GM18502 (cell line): ENCODE measurements at regions not wholly inside any gene's neighbourhood (a gene's known extent, or its start where the extent isn't known, plus 50 kb on each side); places are given as distances from the start of the nearest gene placed in this dataset.
"Not testable (repeated sequence)": the region's sequence is repeated elsewhere in the genome, so short reads cannot be mapped to it uniquely, and the experiment has no call there.

Experiments
- ATAC-seq: cut with Tn5 transposase; IDR thresholded peaks from one replicate; pipeline ENCODE4 v1.9.1; 2021; ENCODE audit warnings: mild to moderate bottlenecking; ENCODE audit not compliant: unreplicated experiment, poor library complexity

DNA sequence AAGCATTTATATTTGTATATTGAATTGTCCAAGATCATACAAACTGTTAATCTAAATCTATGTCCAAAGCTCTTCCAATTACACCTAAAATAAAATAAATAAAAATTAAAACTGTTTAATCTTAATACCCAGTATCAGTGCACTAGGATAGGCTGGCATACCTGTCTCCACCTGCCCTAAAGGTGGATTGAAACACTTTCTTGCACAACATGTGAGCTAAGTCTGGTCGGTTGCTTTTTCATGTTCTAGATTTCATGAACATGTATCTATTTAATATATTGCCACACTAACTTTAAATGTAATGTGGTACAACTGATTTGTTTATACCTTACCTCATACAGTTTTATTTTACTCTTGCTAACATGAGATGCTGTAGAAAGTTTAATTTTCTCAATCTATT, 193.0 kb downstream of the VGLL3 start:
- no peak for ATAC-seq

GRCh38 chr3:86794361-86795065, 196.4 kb downstream of the VGLL3 start:
- no peak for ATAC-seq

DNA sequence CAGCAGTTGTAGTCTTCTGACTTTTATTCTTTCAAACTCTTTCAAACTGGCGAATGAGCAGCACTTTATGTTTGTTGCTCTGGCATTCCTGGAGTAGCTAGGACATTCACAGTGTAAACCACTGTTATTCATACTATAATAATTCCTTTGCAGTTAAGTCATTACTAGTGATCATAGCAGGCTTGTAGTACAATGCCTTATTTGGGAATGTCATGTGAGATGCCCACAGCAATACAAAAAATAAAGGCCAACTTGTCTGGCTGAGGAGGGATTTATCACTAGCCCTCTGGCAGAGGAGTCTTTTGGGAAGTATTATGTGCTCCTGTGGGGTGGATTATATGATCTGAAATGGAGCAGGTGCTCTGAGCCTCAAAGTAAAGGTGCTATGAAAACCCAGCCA, 197.2 kb downstream of the VGLL3 start:
- no peak for ATAC-seq

- no peak for ATAC-seq
These were observed 198.6 kb downstream of the VGLL3 start for GRCh38 chr3:86792316-86792715.

DNA sequence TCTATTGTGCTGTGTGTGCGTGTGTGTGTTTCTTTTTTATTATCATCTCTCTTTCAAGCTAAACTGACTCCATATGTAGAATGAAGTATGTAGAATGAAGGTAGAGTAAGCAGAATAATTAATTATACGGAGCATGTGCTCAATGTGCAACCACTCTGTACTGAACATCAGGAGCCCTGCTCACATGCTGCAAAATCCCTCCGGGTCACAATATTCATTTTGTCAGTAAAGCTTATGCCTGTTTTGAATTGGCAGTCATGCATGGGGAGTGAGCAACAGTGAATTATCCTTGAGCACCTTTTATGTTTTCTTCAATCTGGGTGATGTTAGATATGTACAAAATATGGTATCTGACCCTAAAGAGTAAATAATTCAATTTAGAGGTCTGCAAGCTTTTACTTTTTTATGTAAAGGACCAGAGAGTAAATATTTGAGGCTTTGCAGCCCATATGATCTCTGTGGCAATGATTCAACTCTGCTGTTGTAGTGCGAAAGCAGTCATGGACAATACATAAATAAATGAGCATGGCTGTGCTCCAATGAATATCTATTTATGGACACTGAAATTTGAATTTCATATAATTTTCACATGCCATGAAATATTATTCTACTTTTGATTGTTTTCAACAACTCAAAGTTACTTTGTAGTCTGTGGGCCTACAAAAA, 199.9 kb downstream of the VGLL3 start:
- ATAC-seq, result no peak

DNA sequence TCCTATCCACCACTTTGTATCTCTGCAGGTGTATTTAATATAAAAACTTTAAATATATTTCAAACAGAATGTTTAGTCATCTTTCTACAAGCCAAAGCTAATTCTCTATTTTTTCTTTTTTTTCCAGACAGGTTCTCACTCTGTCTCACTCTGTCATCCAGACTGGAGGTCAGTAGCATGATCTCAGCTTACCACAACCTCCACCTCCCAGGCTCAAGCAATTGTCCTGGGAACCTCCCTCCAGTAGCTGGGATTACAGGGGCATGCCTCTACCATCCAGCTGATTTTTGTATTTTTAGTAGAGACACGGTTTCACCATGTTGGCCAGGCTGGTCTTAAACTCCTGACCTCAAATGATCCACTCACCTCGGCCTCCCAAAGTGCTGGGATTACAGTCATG, 202.6 kb downstream of the VGLL3 start:
- no peak for ATAC-seq

DNA sequence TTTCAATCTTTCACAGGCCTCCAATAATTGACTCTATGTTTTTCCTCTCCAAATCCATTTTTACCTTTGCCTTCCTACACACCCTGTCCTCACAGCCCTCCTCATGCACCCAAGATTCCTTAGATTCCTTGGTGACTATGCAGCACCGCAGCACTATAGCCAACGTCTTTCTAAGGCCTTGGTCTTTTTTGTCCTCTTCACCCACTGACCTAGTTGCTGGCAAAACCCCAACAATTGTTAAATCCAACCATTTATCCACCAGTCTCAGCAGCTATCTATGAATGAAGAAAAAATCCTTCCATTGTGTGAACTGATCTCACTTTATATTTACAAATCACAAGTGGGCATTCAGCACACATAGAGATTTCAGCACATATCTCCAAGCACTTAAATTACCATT, 203.9 kb downstream of the VGLL3 start:
- no peak for ATAC-seq

GRCh38 chr3:86785386-86785785, 205.6 kb downstream of the VGLL3 start:
- no peak for ATAC-seq

GRCh38 chr3:86782866-86783265, 208.1 kb downstream of the VGLL3 start:
- ATAC-seq, result no peak

DNA sequence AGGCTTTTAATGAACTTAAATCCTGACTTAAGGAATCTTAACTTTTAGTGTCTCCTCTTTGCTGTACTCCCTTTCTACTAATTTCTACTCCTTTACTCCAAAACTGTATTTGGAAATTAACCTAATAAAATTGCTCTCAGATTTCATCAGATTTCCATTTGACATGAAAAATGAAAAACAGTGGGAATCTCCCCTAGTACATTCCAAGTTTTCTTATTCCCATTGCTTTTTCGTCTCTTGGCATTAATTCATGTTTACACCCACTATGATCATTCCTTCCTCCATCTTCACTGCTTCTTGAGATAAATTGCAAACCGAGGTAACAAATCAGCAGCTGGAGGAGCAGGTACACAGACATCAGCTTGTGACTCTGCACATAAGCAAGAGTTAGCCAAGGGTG, 208.7 kb downstream of the VGLL3 start:
- no peak for ATAC-seq

GRCh38 chr3:86774082-86774691, 216.8 kb downstream of the VGLL3 start:
- no peak for ATAC-seq

DNA sequence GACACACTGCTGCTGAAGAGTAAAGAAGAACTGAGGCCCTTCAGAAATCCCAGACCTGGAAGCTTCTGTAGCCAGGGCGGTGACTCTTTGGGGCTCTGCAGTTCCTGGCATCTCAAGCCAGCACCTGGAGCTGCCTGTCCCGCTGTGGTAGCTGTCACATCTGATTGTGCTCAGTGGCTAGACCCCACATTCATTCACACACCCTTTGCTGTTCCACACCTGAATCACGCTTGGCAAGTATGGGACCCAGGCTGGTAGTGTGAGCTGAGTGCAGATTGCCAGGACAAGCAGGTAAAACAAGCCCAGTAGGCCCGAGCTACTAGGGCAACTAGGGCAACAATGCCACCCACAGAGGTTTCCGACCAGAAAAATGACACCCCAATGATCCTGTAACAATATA, 218.2 kb downstream of the VGLL3 start:
- ATAC-seq, result no peak

GRCh38 chr3:86771741-86772512, 219.0 kb downstream of the VGLL3 start:
- no peak for ATAC-seq

DNA sequence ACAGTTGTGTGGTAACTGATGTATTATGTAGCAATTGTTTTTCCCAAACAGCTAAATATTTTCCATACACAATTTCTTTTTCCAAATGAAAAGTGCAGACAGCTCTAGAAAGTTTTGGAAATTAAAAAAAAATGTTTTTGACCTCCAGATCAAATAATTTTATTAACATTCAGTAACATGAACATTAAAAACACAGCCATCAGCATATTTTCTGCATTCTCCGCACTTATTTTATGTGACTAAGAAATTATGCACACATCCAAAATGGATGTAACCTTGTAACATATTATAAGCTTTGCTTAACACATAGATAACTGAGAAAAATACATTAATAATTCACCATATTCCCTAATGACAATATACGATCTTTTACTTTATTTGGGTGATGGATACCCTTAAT, 224.6 kb downstream of the VGLL3 start:
- no peak for ATAC-seq

DNA sequence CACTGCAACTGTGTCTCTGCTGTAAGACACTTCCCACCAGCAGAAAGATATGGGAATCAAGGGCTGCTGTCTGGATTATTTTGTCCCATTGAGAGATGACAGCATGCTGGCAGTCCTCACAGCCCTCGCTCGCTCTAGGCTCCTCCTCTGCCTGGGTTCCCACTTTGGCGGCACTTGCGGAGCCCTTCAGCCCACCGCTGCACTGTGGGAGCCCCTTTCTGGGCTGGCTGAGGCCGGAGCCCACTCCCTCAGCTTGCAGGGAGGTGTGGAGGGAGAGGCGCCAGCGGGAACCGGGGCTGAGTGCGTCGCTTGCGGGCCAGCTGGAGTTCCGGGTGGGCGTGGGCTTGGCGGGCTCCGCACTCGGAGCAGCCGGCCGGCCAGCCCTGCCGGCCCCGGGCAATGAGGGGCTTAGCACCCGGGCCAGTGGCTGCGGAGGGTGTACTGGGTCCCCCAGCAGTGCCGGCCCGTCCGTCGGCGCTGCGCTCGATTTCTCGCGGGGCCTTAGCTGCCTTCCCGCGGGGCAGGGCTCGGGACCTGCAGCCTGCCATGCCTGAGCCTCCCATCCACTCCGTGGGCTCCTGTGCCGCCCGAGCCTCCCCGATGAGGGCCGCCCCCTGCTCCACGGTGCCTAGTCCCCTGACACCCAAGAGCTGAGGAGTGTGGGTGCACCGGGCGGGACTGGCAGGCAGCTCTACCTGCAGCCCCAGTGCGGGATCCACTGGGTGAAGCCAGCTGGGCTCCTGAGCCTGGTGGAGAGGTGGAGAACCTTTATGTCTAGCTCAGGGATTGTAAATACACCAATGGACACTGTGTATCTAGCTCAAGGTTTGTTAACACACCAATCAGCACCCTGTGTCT, 233.4 kb downstream of the VGLL3 start:
- ATAC-seq, result not testable (repeated sequence)

DNA sequence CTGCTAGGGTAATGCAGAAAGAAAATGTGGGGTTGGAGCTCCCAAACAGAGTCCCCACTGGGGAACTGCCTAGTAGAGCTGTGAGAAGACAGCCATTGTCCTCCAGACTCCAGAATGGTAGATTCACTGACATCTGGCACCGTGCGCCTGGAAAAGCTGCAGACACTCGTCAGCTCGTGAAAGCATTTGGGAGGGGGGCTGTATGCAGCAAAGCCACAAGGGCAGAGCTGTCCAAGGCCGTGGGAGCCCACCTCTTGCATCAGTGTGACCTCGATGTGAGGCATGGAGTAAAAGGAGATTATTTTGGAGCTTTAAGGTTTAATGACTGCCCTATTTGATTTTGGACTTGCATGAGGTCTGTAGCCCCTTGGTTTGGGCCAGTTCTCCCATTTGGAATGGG, 242.9 kb downstream of the VGLL3 start:
- no peak for ATAC-seq

DNA sequence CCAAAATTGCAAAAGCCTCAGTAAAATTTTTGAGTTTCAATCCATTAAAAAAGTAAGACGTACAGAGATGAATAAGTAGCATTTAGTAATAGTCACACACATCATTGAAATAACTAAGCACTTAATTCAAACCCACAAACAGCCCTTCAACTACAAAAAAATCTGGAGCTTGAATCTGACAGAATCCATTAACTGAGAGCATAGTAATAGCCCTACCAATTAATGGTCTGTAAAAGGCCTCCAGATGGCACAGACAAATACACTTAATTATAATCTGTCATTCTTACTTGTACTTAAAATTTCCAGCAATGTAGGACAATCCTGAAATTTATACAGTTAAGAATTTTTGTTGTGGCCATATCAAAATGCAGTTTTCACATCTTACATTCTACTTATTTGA, 246.9 kb downstream of the VGLL3 start:
- no peak for ATAC-seq

DNA sequence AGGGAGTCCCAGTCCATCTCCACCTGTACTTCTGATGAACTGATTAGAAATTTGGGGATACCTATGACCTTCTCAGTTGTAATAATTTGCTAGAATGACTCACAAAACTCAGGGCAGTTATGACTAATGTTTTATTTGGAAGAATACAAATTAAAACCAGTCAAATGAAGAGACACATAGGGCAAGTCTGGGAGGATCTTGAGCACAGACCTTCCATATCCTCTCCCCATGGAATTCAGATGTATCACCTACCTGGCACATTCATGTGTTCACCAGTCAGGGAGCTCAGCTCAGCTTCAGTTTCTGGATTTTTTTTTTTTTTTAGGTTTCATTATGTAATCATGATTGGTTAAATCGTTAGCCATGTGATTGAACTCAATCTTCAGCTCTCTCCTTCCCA, 247.7 kb downstream of the VGLL3 start:
- no peak for ATAC-seq

DNA sequence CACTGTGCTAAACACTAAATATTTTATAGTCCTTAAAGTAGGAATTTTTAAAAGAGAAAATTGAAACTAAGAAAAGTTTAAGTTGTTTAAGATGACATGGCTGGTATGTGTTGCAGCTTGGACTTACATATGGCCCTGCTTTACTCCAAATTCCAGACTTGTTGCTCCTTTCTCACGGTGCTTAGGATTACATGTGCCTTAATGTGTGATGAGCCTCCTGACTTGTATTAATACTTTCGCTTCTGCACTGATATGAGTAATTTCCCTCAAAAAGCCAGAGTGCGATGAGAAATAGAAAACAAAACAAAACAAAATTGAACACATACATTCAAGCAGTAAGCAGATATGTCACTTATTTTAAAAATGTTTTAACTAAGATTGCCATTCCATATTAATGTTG, 250.2 kb downstream of the VGLL3 start:
- no peak for ATAC-seq

DNA sequence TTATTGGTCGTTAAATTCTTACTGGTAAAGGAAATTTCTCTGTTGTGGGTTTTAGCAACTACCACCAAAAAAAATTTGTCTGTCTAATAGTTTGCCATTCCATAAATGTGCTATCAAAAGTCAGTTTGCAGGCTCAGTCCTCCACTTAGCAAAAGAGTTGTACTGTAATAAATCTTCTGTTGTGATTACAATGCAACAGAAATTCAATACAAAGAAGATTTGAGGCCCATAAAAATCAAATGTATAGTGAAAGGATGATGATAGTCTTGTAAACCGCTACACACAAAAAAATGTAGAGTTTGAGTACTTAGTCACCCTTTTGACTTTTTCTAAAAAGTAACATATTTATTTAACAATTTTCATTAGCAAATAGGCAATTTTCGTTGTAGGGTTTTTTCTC, 251.7 kb downstream of the VGLL3 start:
- ATAC-seq, result no peak
